B cell (primary cell): ENCODE measurements at regions not wholly inside any gene's neighbourhood (a gene's known extent, or its start where the extent isn't known, plus 50 kb on each side); places are given as distances from the start of the nearest gene placed in this dataset.

Source experiments
- ATAC-seq: fragments of 200-7000 bp; cut with Tn5 transposase; one replicate; pipeline ENCODE4 v1.10.0; 2021; ENCODE audit warnings: low read depth, mild to moderate bottlenecking, moderate number of reproducible peaks, moderate library complexity
- CTCF ChIA-PET: fragments of 350-600 bp; sonication (Branson Sonifier 250); formaldehyde crosslinking; loops from one replicate; lab custom pipeline; 2021; ENCODE audit warnings: antibody characterized with exemption, inconsistent platforms; lab: Charles Lee
- POLR2A ChIA-PET: fragments of 350-600 bp; sonication (Branson Sonifier 250); formaldehyde crosslinking; loops from one replicate; lab custom pipeline; 2021; ENCODE audit warnings: antibody characterized with exemption; lab: Charles Lee
- DNase-seq: peaks from one replicate; pipeline ENCODE4 v3.0.0; 2013
- H2AFZ ChIP-seq: 2 replicates; pipeline ENCODE4 v1.6.1; 2012; ENCODE audit warnings: mild to moderate bottlenecking, low read depth, low read length; ENCODE audit not compliant: insufficient read depth, poor library complexity, severe bottlenecking
- H3K27ac ChIP-seq, 2 donors: 1 replicate in 1 of 2; 2 replicates in 1 of 2; pipeline ENCODE4 v1.5.1; 2012 to 2013; ENCODE audit warnings: low read length in 2 of 2, mild to moderate bottlenecking in 2 of 2, moderate library complexity in 1 of 2
- H3K27me3 ChIP-seq, 4 experiments: fragments of 200-600 bp in 1 of 4; sonication (generic) in 1 of 4; replicated peaks in 1 of 4; 1 replicate in 2 of 4; 2 replicates in 2 of 4; pipeline versions ENCODE4 v1.6.1 to v1.7.0; 2013 to 2016; ENCODE audit warnings: low read length in 3 of 4, mild to moderate bottlenecking in 2 of 4, mixed read lengths in 1 of 4, moderate library complexity in 1 of 4; ENCODE audit not compliant: insufficient read depth in 4 of 4, control insufficient read depth in 3 of 4; ENCODE audit errors: control extremely low read depth in 1 of 4
- H3K36me3 ChIP-seq, 2 experiments: replicated peaks in 1 of 2; 1 replicate in 1 of 2; 2 replicates in 1 of 2; pipeline versions ENCODE4 v1.6.1 to v1.7.1; 2013; ENCODE audit warnings: low read length in 1 of 2; ENCODE audit not compliant: insufficient read depth in 2 of 2, control insufficient read depth in 1 of 2; ENCODE audit errors: control extremely low read depth in 1 of 2, extremely low read depth in 1 of 2
- H3K4me1 ChIP-seq, 2 donors: fragments of 200-600 bp in 1 of 2; sonication (generic) in 1 of 2; 1 replicate in 1 of 2; 2 replicates in 1 of 2; pipeline versions ENCODE4 v1.5.1 to v1.6.1; 2013 to 2017; ENCODE audit warnings: low read length in 2 of 2; ENCODE audit not compliant: control insufficient read depth in 2 of 2, insufficient read depth in 2 of 2
- H3K4me2 ChIP-seq: replicated peaks from 2 replicates; pipeline ENCODE3; 2012; ENCODE audit warnings: mild to moderate bottlenecking, low read depth, low read length; ENCODE audit not compliant: poor library complexity, severe bottlenecking
- H3K4me3 ChIP-seq, 5 experiments: fragments of 200-600 bp in 1 of 5; sonication (generic) in 1 of 5; 1 replicate in 3 of 5; 2 replicates in 2 of 5; pipeline versions ENCODE4 v1.5.1 to v1.7.0; 2011 to 2016; ENCODE audit warnings: low read length in 4 of 5, mild to moderate bottlenecking in 4 of 5, low read depth in 2 of 5, control low read depth in 1 of 5, moderate library complexity in 1 of 5; ENCODE audit not compliant: insufficient read depth in 1 of 5; ENCODE audit errors: control extremely low read depth in 1 of 5, extremely low read depth in 1 of 5
- H3K79me2 ChIP-seq: fragments of 200-600 bp; sonication (generic); one replicate; pipeline ENCODE4 v1.6.0; 2016; ENCODE audit warnings: low read length; ENCODE audit not compliant: control insufficient read depth, insufficient read depth
- H3K9ac ChIP-seq: fragments of 200-600 bp; sonication (generic); 2 replicates; pipeline ENCODE4 v1.6.1; 2017; ENCODE audit warnings: mild to moderate bottlenecking, low read length, moderate library complexity
- H3K9me3 ChIP-seq, 3 donors: one replicate each; pipeline versions ENCODE4 v1.6.1 to v1.7.1; 2013; ENCODE audit warnings: low read length in 2 of 3; ENCODE audit not compliant: control insufficient read depth in 2 of 3, insufficient read depth in 1 of 3; ENCODE audit errors: control extremely low read depth in 1 of 3
- H4K20me1 ChIP-seq: 2 replicates; pipeline ENCODE4 v1.6.0; 2012; ENCODE audit warnings: mild to moderate bottlenecking, low read length; ENCODE audit not compliant: insufficient read depth, control insufficient read depth, poor library complexity, severe bottlenecking
- H3K27ac Mint-ChIP-seq: one replicate; pipeline ENCODE4 v1.8.0; 2021; ENCODE audit warnings: mixed read lengths
- H3K27me3 Mint-ChIP-seq: one replicate; pipeline ENCODE4 v1.8.0; 2021; ENCODE audit warnings: mixed read lengths
- H3K4me1 Mint-ChIP-seq: one replicate; pipeline ENCODE4 v1.8.0; 2021; ENCODE audit warnings: mixed read lengths
- H3K4me3 Mint-ChIP-seq: one replicate; pipeline ENCODE4 v1.8.0; 2021; ENCODE audit warnings: mixed read lengths
- H3K9me3 Mint-ChIP-seq: one replicate; pipeline ENCODE4 v1.8.0; 2022; ENCODE audit warnings: mixed read lengths; ENCODE audit not compliant: insufficient read depth
- CTCF ChIP-seq: fragments of 200-600 bp; IDR thresholded peaks from one replicate; pipeline ENCODE4 v1.8.0; 2022; ENCODE audit warnings: antibody characterized with exemption, mild to moderate bottlenecking
- EZH2 ChIP-seq: IDR thresholded peaks from 2 replicates; pipeline ENCODE4 v1.6.1; 2012; ENCODE audit warnings: borderline replicate concordance, low read depth, mild to moderate bottlenecking, moderate library complexity, low read length; ENCODE audit not compliant: insufficient read depth, poor library complexity, severe bottlenecking
- WGBS: methylation state at CpG from one replicate; pipeline ENCODE4 v1.1.5; 2013; ENCODE audit warnings: missing lambda C conversion rate; ENCODE audit not compliant: insufficient coverage; 5-methylcytosine and 5-hydroxymethylcytosine counted together
- intact Hi-C: fragments of 100-400 bp; cut with micrococcal nuclease; formaldehyde crosslinking; loops from one replicate; pipeline ENCODE4 v1.10.0; 2022

DNA sequence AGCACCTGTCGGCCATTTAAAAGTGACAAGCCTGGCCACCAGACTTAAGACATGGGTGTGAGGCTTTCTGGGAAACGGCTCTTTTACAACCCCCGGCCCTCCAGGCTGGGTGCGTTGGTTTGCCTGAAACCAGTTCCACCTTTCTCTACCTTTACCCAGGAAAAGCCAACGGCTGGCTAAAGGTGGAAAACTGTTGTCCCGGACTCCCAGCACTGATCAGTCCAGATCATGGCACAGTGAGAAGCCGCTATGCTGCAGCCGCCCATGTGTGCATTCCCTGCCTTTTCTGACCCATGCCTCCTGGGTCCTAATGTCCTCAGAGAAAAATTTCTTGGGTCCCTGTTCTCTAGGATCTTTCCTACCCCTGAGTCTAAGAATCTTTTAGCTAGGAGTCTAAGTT, 655.7 kb upstream of the HS3ST5 start:
- peaks cover 0 to 5% (median 0%) of the 10 kb centered on the region in 3 donors for H3K9me3 ChIP-seq
- H2AFZ ChIP-seq = peak overlapping the region; percentile 49
- WGBS = 94% methylated on average over 8 of the region's 8 CpGs
- peak overlapping the region; percentile 40 for H3K4me2 ChIP-seq
- peaks cover 2% of the 10 kb centered on the region for H3K4me1 Mint-ChIP-seq
- H3K36me3 ChIP-seq = no peaks in the 10 kb centered on the region
- no peak overlapping the region for H3K4me3 Mint-ChIP-seq
- H3K79me2 ChIP-seq = no peaks in the 10 kb centered on the region
- no peak for TF ChIP-seq CTCF
- no peak for TF ChIP-seq EZH2
- H3K27me3 ChIP-seq = no peaks in the 10 kb centered on the region
- intact Hi-C loops = no loop called here
- no peak overlapping the region for H3K27ac ChIP-seq
- H3K27me3 Mint-ChIP-seq = no peaks in the 10 kb centered on the region
- H3K9me3 Mint-ChIP-seq = no peaks in the 10 kb centered on the region
- ChIA-PET CTCF (no interaction called here), POLR2A (no interaction called here)
- DNase-seq (no peak), ATAC-seq (no peak)
- no peaks in the 10 kb centered on the region for H4K20me1 ChIP-seq
- no peaks in the 10 kb centered on the region for H3K4me1 ChIP-seq
- no peak overlapping the region for H3K27ac Mint-ChIP-seq
- peak overlapping the region in 3 of 5 experiments; percentile 18 to 50 (median 49) for H3K4me3 ChIP-seq
- peak overlapping the region; percentile 63 for H3K9ac ChIP-seq

DNA sequence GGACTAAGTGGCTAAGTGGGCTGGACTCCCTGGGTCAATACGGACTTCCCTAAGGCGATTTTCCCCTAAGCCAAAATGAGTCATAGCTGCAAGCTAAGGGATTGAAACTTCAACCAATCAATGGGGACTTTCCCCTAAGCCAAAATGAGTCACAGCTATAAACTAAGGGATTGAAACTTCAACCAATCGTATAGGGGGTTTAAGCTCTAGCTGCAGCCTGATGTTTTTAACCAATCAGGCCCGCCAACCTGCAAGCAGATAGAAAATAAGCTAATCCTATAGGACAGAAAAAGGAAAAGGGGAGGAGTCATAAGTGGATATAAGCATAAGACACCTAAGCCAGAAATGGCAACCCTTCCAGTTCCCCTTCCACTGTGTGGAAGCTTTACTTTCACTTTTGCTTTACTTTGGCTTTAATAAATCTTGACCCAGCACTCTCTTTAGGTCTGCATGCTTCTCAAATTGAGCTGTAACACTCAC, 655.0 kb upstream of the HS3ST5 start:
- H3K4me1 ChIP-seq = no peaks in the 10 kb centered on the region
- Mint-ChIP-seq H3K4me3 (peak overlapping the region; percentile 71), H3K4me1 (peaks cover 2% of the 10 kb centered on the region), H3K27me3 (no peaks in the 10 kb centered on the region), H3K27ac (no peak overlapping the region), H3K9me3 (no peaks in the 10 kb centered on the region)
- H2AFZ ChIP-seq = peak overlapping the region; percentile 49
- CTCF ChIA-PET = no interaction called here
- H3K4me2 ChIP-seq = peak overlapping the region; percentile 40
- no peaks in the 10 kb centered on the region for H3K27me3 ChIP-seq
- H3K27ac ChIP-seq = no peak overlapping the region
- no peaks in the 10 kb centered on the region for H4K20me1 ChIP-seq
- ATAC-seq = no peak
- DNase-seq = peak; percentile 47
- TF ChIP-seq EZH2 (no peak), CTCF (no peak)
- peak overlapping the region in 3 of 5 experiments; percentile 18 to 50 (median 49) for H3K4me3 ChIP-seq
- no peaks in the 10 kb centered on the region for H3K79me2 ChIP-seq
- H3K9ac ChIP-seq = peak overlapping the region; percentile 63
- WGBS = 88% methylated on average over 2 of the region's 4 CpGs
- POLR2A ChIA-PET = no interaction called here
- H3K36me3 ChIP-seq = no peaks in the 10 kb centered on the region
- intact Hi-C loops = no loop called here
- H3K9me3 ChIP-seq = peaks cover 0 to 5% (median 0%) of the 10 kb centered on the region in 3 donors
